AG10803 (cell line): ENCODE measurements at regions not wholly inside any gene's neighbourhood (a gene's known extent, or its start where the extent isn't known, plus 50 kb on each side); places are given as distances from the start of the nearest gene placed in this dataset.

Experiments used
- DNase-seq: peaks from one replicate; pipeline ENCODE4 v3.0.0; 2010; ENCODE audit warnings: low read depth
- H3K4me3 ChIP-seq: 2 replicates; pipeline ENCODE4 v1.5.1; 2011; ENCODE audit warnings: mild to moderate bottlenecking, low read length, control low read depth
- CTCF ChIP-seq: conservative IDR thresholded peaks from 2 replicates; pipeline ENCODE4 v1.5.1; 2011; ENCODE audit warnings: mild to moderate bottlenecking, low read length, control low read depth, inconsistent platforms

DNA sequence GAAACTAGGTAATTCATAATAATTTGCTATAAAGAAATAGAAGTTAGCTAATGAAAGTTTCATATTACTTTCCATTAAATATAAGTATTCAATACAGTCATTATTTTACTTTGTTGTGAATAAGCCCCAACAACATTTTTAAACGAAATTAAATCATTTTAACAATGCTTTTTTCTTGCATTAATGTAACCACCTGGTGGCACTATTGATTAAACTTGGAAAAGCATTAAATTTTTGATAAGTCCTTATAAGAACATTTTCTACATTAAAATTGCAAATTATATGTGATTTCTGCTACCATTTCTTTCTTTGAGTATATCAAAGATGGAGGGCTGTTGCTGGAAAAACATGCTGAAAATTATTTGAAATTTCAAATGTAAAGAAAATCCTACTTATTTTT is 918.8 kb upstream of the TMPRSS15 start:
- no peak overlapping the region for H3K4me3 ChIP-seq
- DNase-seq, result no peak

DNA sequence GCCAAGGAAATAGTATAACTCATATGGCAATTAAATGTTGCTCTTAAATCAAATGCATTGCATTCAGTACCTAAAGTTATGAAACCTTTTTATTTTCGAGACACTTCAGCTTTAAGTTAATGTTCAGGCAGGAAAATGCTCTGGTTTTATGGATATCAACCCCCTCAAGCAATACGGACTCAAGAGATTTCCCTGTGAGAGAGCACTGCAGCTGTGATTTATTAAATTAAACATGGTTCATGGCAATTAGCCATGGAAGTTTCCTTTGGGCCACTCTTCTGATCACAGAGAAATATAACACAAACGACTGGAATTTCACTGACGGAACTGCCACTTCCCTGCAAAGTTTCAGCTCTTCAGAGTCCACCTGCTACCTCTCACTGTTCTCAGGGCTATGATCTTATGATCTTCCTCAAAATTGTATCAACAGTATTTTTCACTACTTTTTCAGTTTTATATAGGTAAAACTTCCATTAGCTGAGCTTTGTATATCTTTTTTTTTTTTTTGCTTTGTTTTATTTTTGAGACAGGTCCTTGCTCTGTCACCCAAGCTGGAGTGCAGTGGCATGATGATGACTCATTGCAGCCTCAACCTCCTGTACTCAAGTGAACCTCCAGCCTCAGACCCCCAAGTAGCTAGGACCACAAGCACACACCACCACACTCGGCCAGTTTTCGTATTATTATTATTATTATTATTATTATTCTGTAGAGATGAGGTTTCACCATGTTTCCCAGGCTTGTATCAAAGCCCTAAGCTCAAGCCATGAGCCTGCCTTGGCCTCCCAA is 923.1 kb upstream of the TMPRSS15 start:
- TF ChIP-seq CTCF, result no peak
- DNase-seq, result no peak
- H3K4me3 ChIP-seq, result no peak overlapping the region

More for the DNA sequence above, 918.8 kb upstream of the TMPRSS15 start:
- TF ChIP-seq CTCF, result no peak

DNA sequence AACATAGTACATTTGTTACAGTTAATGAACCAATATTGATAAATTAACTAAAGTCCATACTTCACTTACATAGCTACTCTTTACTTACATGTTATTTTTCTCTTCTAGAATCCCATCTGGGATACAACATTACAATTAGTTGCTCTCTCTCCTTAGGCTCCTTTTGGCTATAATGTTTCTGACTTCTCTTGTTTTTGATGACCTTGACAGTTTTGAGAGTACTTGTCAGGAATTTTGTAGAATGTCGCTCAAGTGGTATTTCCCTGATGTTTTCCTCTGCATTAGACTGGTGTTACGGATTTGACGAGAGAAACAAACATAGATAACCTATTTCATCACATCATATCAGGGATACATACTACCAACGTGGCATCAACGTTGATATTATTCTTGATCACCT is 925.4 kb upstream of the TMPRSS15 start:
- TF ChIP-seq CTCF, result no peak
- DNase-seq, result no peak
- no peak overlapping the region for H3K4me3 ChIP-seq

DNA sequence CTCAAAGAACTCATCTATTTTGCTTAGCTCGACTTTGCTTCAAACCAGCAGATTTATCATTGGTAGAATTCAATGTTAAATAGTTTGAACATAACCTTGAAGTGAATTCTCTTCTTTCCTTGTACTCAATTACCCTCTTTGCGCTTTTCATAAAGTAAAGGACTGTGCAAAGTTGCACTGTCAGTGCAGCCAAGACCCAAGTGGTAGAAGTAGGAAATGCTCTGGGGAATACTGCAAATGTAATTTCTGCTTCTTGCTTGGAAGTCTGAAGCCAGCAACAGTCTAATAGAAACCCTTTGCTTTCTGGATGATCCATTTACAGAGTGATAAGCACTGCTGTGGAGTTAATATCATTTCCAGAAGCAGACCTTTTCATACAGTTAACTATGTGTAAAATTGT is 936.7 kb upstream of the TMPRSS15 start:
- no peak overlapping the region for H3K4me3 ChIP-seq
- no peak for DNase-seq
- TF ChIP-seq CTCF, result no peak

GRCh38 chr21:19340954-19341353 is 937.4 kb upstream of the TMPRSS15 start:
- TF ChIP-seq CTCF, result no peak
- no peak overlapping the region for H3K4me3 ChIP-seq
- no peak for DNase-seq

DNA sequence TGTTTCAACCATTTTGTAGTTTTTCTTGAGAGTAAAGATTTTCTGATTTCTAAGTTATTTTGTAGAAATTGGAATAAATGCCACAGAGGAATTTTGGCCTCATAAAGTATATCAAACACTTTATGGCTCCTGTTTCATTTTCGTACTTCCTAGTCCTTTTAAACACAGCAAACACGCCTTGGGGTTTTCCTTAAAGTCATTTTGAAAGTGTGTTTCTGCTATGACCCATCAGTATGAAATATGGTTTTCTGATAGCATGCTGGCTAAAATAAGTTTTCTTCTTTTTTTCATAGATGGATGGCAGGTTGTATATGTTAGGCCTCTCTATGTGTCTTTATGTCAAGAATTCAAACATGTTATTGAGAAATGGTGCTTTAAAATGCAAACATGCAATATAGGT is 940.1 kb upstream of the TMPRSS15 start:
- no peak for DNase-seq
- no peak overlapping the region for H3K4me3 ChIP-seq
- no peak for TF ChIP-seq CTCF

DNA sequence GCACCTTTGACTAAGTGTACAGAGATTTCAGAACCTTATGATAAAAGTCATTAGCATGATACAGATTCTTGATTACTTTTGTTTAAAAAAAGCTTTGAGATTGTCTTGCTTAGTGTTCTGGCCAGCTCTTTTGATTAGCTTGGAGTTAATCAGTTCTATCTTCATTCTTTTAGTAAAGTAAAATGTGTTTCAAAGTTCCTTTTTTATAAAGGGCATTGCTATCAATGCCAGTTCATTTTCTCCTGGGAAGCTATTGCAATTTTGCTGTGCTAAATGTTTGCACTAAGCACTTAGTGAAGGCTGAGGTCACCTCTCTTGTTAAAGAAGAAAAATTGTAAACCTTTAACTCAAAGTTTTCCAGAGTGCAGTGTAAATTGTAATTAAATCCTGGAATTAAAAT is 946.7 kb upstream of the TMPRSS15 start:
- no peak overlapping the region for H3K4me3 ChIP-seq
- DNase-seq, result no peak
- TF ChIP-seq CTCF, result no peak
